ENCODE measurements at regions not wholly inside any gene's neighbourhood (a gene's known extent, or its start where the extent isn't known, plus 50 kb on each side); places are given as distances from the start of the nearest gene placed in this dataset.

GRCh38 chr2:129469871-129470270, 509.6 kb upstream of the RAB6C start:
- peak in 1 of 2 donors; percentile 23 for DNase-seq (ENCODE audit: low spot score in 2 of 2)
- intact Hi-C loops (cut with DNase I; ENCODE audit: low total_unique reads), result no loop called here
- 46 to 58% methylated on average over 5 of the region's 5 CpGs for WGBS, 2 donors
- TF ChIP-seq, protein P1, sequence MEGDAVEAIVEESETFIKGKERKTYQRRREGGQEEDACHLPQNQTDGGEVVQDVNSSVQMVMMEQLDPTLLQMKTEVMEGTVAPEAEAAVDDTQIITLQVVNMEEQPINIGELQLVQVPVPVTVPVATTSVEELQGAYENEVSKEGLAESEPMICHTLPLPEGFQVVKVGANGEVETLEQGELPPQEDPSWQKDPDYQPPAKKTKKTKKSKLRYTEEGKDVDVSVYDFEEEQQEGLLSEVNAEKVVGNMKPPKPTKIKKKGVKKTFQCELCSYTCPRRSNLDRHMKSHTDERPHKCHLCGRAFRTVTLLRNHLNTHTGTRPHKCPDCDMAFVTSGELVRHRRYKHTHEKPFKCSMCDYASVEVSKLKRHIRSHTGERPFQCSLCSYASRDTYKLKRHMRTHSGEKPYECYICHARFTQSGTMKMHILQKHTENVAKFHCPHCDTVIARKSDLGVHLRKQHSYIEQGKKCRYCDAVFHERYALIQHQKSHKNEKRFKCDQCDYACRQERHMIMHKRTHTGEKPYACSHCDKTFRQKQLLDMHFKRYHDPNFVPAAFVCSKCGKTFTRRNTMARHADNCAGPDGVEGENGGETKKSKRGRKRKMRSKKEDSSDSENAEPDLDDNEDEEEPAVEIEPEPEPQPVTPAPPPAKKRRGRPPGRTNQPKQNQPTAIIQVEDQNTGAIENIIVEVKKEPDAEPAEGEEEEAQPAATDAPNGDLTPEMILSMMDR (IDR thresholded peaks at IDR 0.05), result no peak
- no peak for TF ChIP-seq POLR2A (IDR thresholded peaks at IDR 0.05)
- H3K4me3 ChIP-seq (ENCODE audit: low read depth, poor library complexity, severe bottlenecking), result no peak overlapping the region

DNA sequence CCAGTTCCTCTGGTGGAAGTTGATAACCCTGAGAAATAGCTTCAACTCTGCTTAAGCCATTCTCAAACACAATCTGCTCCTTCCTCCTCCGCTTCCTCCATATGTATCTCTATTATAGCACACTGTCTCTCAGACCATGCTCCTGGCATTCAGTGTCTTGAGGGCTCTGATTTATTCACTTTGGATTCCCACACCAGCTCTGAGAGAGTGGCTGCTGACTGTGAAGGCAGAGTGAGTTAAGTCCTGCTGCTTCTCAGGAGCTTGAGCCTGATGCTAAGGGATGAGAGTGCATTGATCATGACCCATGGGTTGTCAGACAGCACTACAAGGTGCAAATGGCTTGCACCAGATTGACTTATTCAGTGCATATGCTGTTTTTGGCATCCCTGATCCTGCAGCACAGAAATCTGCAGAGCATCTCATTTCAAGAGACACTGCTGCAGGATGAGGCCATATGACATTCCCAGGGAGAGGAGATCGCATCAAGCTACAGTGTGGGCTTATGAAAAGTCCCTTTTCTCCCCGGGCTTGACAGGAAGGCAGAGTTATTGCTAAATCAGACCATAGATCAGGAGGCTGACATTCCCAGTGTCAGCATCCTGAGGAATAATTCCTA, 500.5 kb upstream of the RAB6C start:
- 44 to 54% methylated on average over 3 of the region's 3 CpGs for WGBS, 2 donors
- intact Hi-C loops (cut with DNase I; ENCODE audit: low total_unique reads), result no loop called here
- DNase-seq (ENCODE audit: low spot score in 2 of 2), result no peak
- no peak for TF ChIP-seq POLR2A (IDR thresholded peaks at IDR 0.05)
- TF ChIP-seq, protein P1 (IDR thresholded peaks at IDR 0.05), result no peak
- no peak overlapping the region for H3K4me3 ChIP-seq (ENCODE audit: low read depth, poor library complexity, severe bottlenecking)

- H3K4me3 ChIP-seq (ENCODE audit: low read depth, poor library complexity, severe bottlenecking), result no peak overlapping the region
- intact Hi-C loops (cut with DNase I; ENCODE audit: low total_unique reads), result no loop called here
- 82 to 85% methylated on average over 7 of the region's 7 CpGs for WGBS, 2 donors
- TF ChIP-seq, protein P1 (IDR thresholded peaks at IDR 0.05), result no peak
- TF ChIP-seq POLR2A (IDR thresholded peaks at IDR 0.05), result no peak
- no peak for DNase-seq (ENCODE audit: low spot score in 2 of 2)
Observed at GRCh38 chr2:129479892-129480291, 499.6 kb upstream of the RAB6C start.

GRCh38 chr2:129480790-129481189, 498.7 kb upstream of the RAB6C start:
- no peak overlapping the region for H3K4me3 ChIP-seq (ENCODE audit: low read depth, poor library complexity, severe bottlenecking)
- no peak for TF ChIP-seq POLR2A (IDR thresholded peaks at IDR 0.05)
- TF ChIP-seq, protein P1 (IDR thresholded peaks at IDR 0.05), result no peak
- 80 to 87% methylated on average over 3 of the region's 3 CpGs for WGBS, 2 donors
- intact Hi-C loops (cut with DNase I; ENCODE audit: low total_unique reads), result no loop called here
- DNase-seq (ENCODE audit: low spot score in 2 of 2), result peak in 1 of 2 donors; percentile 64

GRCh38 chr2:129481306-129482219, 497.9 kb upstream of the RAB6C start:
- TF ChIP-seq, protein P1 (IDR thresholded peaks at IDR 0.05), result no peak
- TF ChIP-seq POLR2A (IDR thresholded peaks at IDR 0.05), result no peak
- no peak overlapping the region for H3K4me3 ChIP-seq (ENCODE audit: low read depth, poor library complexity, severe bottlenecking)
- WGBS, 2 donors, result 82 to 86% methylated on average over 7 of the region's 7 CpGs
- DNase-seq (ENCODE audit: low spot score in 2 of 2), result peak in 1 of 2 donors; percentile 53
- intact Hi-C loops (cut with DNase I; ENCODE audit: low total_unique reads), result no loop called here

All from lower leg skin (tissue), 4 donors.